Endothelial cell of umbilical vein (primary cell): ENCODE measurements at regions not wholly inside any gene's neighbourhood (a gene's known extent, or its start where the extent isn't known, plus 50 kb on each side); places are given as distances from the start of the nearest gene placed in this dataset.

ENCODE experiments used
- BruUV-seq: library from RNA; stranded (reverse); fragments of 400-500 nt; replicated peaks from 2 replicates; lab custom pipeline; 2021; lab: Mats Ljungman, UMichigan
- CTCF ChIA-PET: fragments of 300-600, 350-600 bp; sonication (Branson Sonifier 250); formaldehyde crosslinking; loops from one replicate; lab custom pipeline; 2021; ENCODE audit warnings: antibody characterized with exemption, inconsistent platforms; lab: Charles Lee
- POLR2A ChIA-PET: fragments of 300-600, 350-600 bp; sonication (Branson Sonifier 250); formaldehyde crosslinking; loops from one replicate; lab custom pipeline; 2021; ENCODE audit warnings: antibody characterized with exemption, inconsistent platforms; lab: Charles Lee
- DNase-seq: peaks from one replicate; pipeline ENCODE4 v3.0.0-alpha.2; 2011; ENCODE audit warnings: low read depth, low spot score
- FAIRE-seq: peaks from 2 replicates; lab custom pipeline; 2011; peaks lifted over from hg19 to GRCh38; lab: Jason Lieb, UNC
- H2AFZ ChIP-seq: 2 replicates; pipeline ENCODE4 v1.6.0; 2012; ENCODE audit warnings: low read depth, low read length, control low read depth, inconsistent platforms
- H3K27ac ChIP-seq: 2 replicates; pipeline ENCODE4 v1.5.1; 2011; ENCODE audit warnings: low read depth, mild to moderate bottlenecking, control low read depth, low read length, moderate library complexity; ENCODE audit not compliant: insufficient read depth
- H3K27me3 ChIP-seq, 2 experiments: 2 replicates each; pipeline versions ENCODE4 v1.6.0 to v1.6.1; 2011; ENCODE audit warnings: low read length in 2 of 2, mixed read lengths in 1 of 2; ENCODE audit not compliant: control insufficient read depth in 2 of 2, insufficient read depth in 2 of 2
- H3K36me3 ChIP-seq, 2 experiments: 2 replicates in 1 of 2; 3 replicates in 1 of 2; pipeline ENCODE4 v1.5.1; 2011; ENCODE audit warnings: low read length in 2 of 2, mild to moderate bottlenecking in 1 of 2, moderate library complexity in 1 of 2; ENCODE audit not compliant: control insufficient read depth in 2 of 2, insufficient read depth in 2 of 2; ENCODE audit errors: extremely low read depth in 1 of 2
- H3K4me1 ChIP-seq: 3 replicates; pipeline ENCODE4 v1.5.1; 2011; ENCODE audit warnings: mild to moderate bottlenecking, low read length; ENCODE audit not compliant: control insufficient read depth, insufficient read depth; ENCODE audit errors: extremely low read depth
- H3K4me2 ChIP-seq: 2 replicates; pipeline ENCODE4 v1.6.1; 2011; ENCODE audit warnings: low read length, control low read depth, mixed read lengths; ENCODE audit not compliant: insufficient read depth
- H3K4me3 ChIP-seq, 3 experiments: fragments of 200-600 bp in 1 of 3; sonication (generic), shearing (Covaris generic) in 1 of 3; replicated peaks in 1 of 3; 2 replicates each; pipeline ENCODE4 v1.5.1; 2011 to 2016; ENCODE audit warnings: control low read depth in 3 of 3, low read length in 3 of 3, mild to moderate bottlenecking in 2 of 3, inconsistent platforms in 1 of 3, low read depth in 1 of 3, moderate library complexity in 1 of 3; ENCODE audit not compliant: insufficient read depth in 1 of 3
- H3K79me2 ChIP-seq: 2 replicates; pipeline ENCODE4 v1.6.0; 2012; ENCODE audit warnings: low read length, inconsistent platforms; ENCODE audit not compliant: control insufficient read depth, insufficient read depth
- H3K9ac ChIP-seq: replicated peaks from 2 replicates; pipeline ENCODE3; 2011; ENCODE audit warnings: low read length, control low read depth; ENCODE audit not compliant: insufficient read depth; ENCODE audit errors: extremely low read depth
- H3K9me1 ChIP-seq: replicated peaks from 3 replicates; pipeline ENCODE4 v1.6.0; 2011; ENCODE audit warnings: mild to moderate bottlenecking, low read length; ENCODE audit not compliant: control insufficient read depth, insufficient read depth; ENCODE audit errors: extremely low read depth
- H3K9me3 ChIP-seq: replicated peaks from 2 replicates; pipeline ENCODE4 v1.5.1; 2012; ENCODE audit warnings: low read length, inconsistent platforms; ENCODE audit not compliant: control insufficient read depth, insufficient read depth
- H4K20me1 ChIP-seq: replicated peaks from 2 replicates; pipeline ENCODE3; 2011; ENCODE audit warnings: mild to moderate bottlenecking, low read length; ENCODE audit not compliant: control insufficient read depth, insufficient read depth; ENCODE audit errors: extremely low read depth
- EZH2 ChIP-seq: IDR thresholded peaks from 2 replicates; pipeline ENCODE4 v1.6.1; 2012; ENCODE audit warnings: borderline replicate concordance, low read depth, mild to moderate bottlenecking, moderate library complexity, low read length, inconsistent platforms; ENCODE audit not compliant: severe bottlenecking
- FOS ChIP-seq: IDR thresholded peaks from 2 replicates; pipeline ENCODE4 v1.6.1; 2011; ENCODE audit warnings: mild to moderate bottlenecking, low read length, moderate library complexity, borderline replicate concordance; ENCODE audit not compliant: insufficient read depth
- GATA2 ChIP-seq: IDR thresholded peaks from 2 replicates; pipeline ENCODE4 v1.7.0; 2011; ENCODE audit warnings: low read depth, mild to moderate bottlenecking, moderate library complexity, mixed read lengths, low read length; ENCODE audit not compliant: insufficient read length, insufficient read depth
- MYC ChIP-seq: IDR thresholded peaks from one replicate; pipeline ENCODE4 v1.6.1; 2011; ENCODE audit warnings: mild to moderate bottlenecking, low read depth, low read length
- POLR2A ChIP-seq: IDR thresholded peaks from 2 replicates; pipeline ENCODE4 v1.6.1; 2012; ENCODE audit warnings: low read depth, mild to moderate bottlenecking, control low read depth, low read length
- dilution Hi-C: fragments of 300-500 bp; cut with MboI; formaldehyde crosslinking; loops from one replicate; pipeline ENCODE4 v1.15.0; 2019; ENCODE audit warnings: low sequenced_read_pairs; ENCODE audit not compliant: extremely low pct_ligation_motif_present
- intact Hi-C: fragments of 100-400 bp; cut with micrococcal nuclease; formaldehyde crosslinking; loops from one replicate; pipeline ENCODE4 v1.10.0; 2022
- TF ChIP-seq, protein P1 (sequence below), 2 donors: IDR thresholded peaks; 1 replicate in 1 of 2; 2 replicates in 1 of 2; pipeline ENCODE4 v1.5.1; 2011; ENCODE audit warnings: low read length in 2 of 2, mild to moderate bottlenecking in 2 of 2, moderate library complexity in 2 of 2, control low read depth in 1 of 2, inconsistent platforms in 1 of 2, low read depth in 1 of 2; ENCODE audit not compliant: insufficient read depth in 1 of 2; ENCODE audit errors: extremely low read depth in 1 of 2

DNA sequence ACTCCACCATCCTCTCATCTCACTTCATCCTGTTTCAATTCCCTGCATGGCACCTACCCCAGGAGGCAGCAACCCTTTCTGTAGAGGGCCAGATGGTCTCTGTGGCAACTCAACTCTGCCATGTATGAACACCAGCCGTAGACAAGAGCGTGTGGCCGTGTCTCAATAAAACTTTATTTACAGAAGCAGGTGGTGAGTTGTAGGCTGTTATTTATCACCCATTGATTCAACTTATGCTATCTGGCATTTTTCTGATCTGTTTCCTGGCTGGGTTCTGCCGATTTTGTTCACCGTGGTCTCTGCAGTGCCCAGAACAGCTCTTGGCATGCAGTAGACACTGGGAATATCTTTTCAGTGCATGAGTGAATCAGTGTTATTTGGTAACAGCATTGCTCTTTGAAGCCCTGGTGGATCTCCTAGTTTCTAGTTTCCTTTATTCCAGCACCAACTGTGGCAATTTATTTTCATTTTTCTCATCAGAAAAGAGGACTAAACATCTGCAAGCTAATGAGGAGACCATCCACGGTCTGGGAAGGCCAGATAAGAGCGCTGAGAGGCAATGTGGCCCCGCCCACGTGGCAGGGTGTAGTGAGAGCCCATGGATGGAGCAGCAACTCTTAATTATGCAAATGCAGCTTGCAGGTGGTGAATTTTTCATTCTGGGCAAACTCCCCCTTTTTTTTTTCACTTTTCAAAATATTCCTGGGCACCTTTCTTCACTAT is 77.9 kb downstream of the CTSL start:
- Histone ChIP-seq H3K27me3 (peaks cover 0 to 3% of the 10 kb centered on the region in 2 experiments), H3K9ac (no peak overlapping the region), H3K4me1 (no peaks in the 10 kb centered on the region), H3K9me3 (no peaks in the 10 kb centered on the region), H3K79me2 (no peaks in the 10 kb centered on the region), H4K20me1 (no peaks in the 10 kb centered on the region), H3K9me1 (no peaks in the 10 kb centered on the region), H2AFZ (no peak overlapping the region), H3K4me3 (no peak overlapping the region), H3K36me3 (no peaks in the 10 kb centered on the region), H3K27ac (no peak overlapping the region), H3K4me2 (no peak overlapping the region)
- no peak for TF ChIP-seq POLR2A
- no peak for TF ChIP-seq GATA2
- TF ChIP-seq EZH2: no peak
- TF ChIP-seq, protein P1, sequence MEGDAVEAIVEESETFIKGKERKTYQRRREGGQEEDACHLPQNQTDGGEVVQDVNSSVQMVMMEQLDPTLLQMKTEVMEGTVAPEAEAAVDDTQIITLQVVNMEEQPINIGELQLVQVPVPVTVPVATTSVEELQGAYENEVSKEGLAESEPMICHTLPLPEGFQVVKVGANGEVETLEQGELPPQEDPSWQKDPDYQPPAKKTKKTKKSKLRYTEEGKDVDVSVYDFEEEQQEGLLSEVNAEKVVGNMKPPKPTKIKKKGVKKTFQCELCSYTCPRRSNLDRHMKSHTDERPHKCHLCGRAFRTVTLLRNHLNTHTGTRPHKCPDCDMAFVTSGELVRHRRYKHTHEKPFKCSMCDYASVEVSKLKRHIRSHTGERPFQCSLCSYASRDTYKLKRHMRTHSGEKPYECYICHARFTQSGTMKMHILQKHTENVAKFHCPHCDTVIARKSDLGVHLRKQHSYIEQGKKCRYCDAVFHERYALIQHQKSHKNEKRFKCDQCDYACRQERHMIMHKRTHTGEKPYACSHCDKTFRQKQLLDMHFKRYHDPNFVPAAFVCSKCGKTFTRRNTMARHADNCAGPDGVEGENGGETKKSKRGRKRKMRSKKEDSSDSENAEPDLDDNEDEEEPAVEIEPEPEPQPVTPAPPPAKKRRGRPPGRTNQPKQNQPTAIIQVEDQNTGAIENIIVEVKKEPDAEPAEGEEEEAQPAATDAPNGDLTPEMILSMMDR (IDR thresholded peaks at IDR 0.05; ENCODE audit: extremely low read depth in 1 of 2, insufficient read depth in 1 of 2, low read depth in 1 of 2, low read length in 2 of 2): no peak
- TF ChIP-seq MYC: no peak
- TF ChIP-seq FOS: no peak
- POLR2A ChIA-PET: no interaction called here
- no TSS peak for BruUV-seq
- intact Hi-C loops (no loop called here), dilution Hi-C loops (no loop called here)
- CTCF ChIA-PET: interaction anchor here (1.5 kb wide), 1 partner anchor 9 kb away, joined by 4 read pairs; no protein-coding TSS in a partner anchor
- FAIRE-seq (no peak), DNase-seq (no peak)
